Spleen (tissue), 11 donors: ENCODE measurements at regions not wholly inside any gene's neighbourhood (a gene's known extent, or its start where the extent isn't known, plus 50 kb on each side); places are given as distances from the start of the nearest gene placed in this dataset.
"Not testable (repeated sequence)": the region's sequence is repeated elsewhere in the genome, so short reads cannot be mapped to it uniquely, and the experiment has no call there.

Source experiments
- DNase-seq: peaks from one replicate; pipeline ENCODE4 v3.0.0-alpha.2; 2020
- H3K27ac ChIP-seq, 8 donors: fragments of 200-600 bp; sonication (generic) in 7 of 8; 1 replicate in 4 of 8; 2 replicates in 4 of 8; pipeline versions ENCODE4 v1.5.0 to v1.8.0; 2016 to 2021; ENCODE audit warnings: inconsistent platforms in 4 of 8, mild to moderate bottlenecking in 4 of 8, moderate library complexity in 1 of 8
- H3K27me3 ChIP-seq, 7 donors: fragments of 200-600 bp; sonication (generic) in 6 of 7; replicated peaks in 1 of 7; 1 replicate in 4 of 7; 2 replicates in 3 of 7; pipeline versions ENCODE4 v1.5.0 to v1.8.0; 2016 to 2021; ENCODE audit warnings: inconsistent platforms in 3 of 7, mild to moderate bottlenecking in 1 of 7
- H3K36me3 ChIP-seq, 6 donors: fragments of 200-600 bp; sonication (generic) in 5 of 6; 1 replicate in 4 of 6; 2 replicates in 2 of 6; pipeline versions ENCODE4 v1.5.0 to v1.8.0; 2016 to 2021; ENCODE audit warnings: inconsistent platforms in 2 of 6
- H3K4me1 ChIP-seq, 6 donors: fragments of 200-600 bp; sonication (generic) in 5 of 6; 1 replicate in 3 of 6; 2 replicates in 3 of 6; pipeline versions ENCODE4 v1.5.0 to v1.8.0; 2016 to 2021; ENCODE audit warnings: inconsistent platforms in 3 of 6
- H3K4me3 ChIP-seq, 8 donors: fragments of 200-600 bp; sonication (generic) in 7 of 8; 1 replicate in 4 of 8; 2 replicates in 4 of 8; pipeline versions ENCODE4 v1.5.0 to v1.8.0; 2016 to 2021; ENCODE audit warnings: inconsistent platforms in 4 of 8, mild to moderate bottlenecking in 4 of 8, moderate library complexity in 2 of 8
- H3K9me3 ChIP-seq, 8 donors: fragments of 200-600 bp; sonication (generic) in 7 of 8; 1 replicate in 4 of 8; 2 replicates in 4 of 8; pipeline versions ENCODE4 v1.5.0 to v1.8.0; 2016 to 2021; ENCODE audit warnings: inconsistent platforms in 4 of 8
- POLR2AphosphoS5 ChIP-seq, 3 donors: sonication (generic); formaldehyde crosslinking; IDR thresholded peaks; one replicate each; pipeline ENCODE4 v1.5.1; 2017; ENCODE audit warnings: antibody characterized with exemption in 3 of 3
- WGBS, 5 donors: extraction: QIAGEN DNeasy Blood & Tissue Kit in 3 of 5; methylation state at CpG; one replicate each; pipeline versions ENCODE4 v1.1.5 to v1.1.7; 2013 to 2018; 5-methylcytosine and 5-hydroxymethylcytosine counted together
- intact Hi-C: fragments of 100-400 bp; cut with DNase I; formaldehyde crosslinking; loops from one replicate; pipeline ENCODE4 v1.15.0; 2023; ENCODE audit warnings: low total_unique reads
- donor health status: healthy with polysubstance abuse.
- donor health status: DM: no; HTN: no; CAD: no; lungs with moderate emphysema.
- donor health status: DM: no; HTN: no; CAD: no.
- donor health status: Bipolar disorder and iron deficiency.
- donor health status: healthy.
- donor health status: DM: no; HTN: no; CAD: no.
- donor health status: DM: yes; HTN: yes; CAD: no.

GRCh38 chr2:111493720-111494078 lies 373.0 kb downstream of the BCL2L11 start:
- intact Hi-C loops, H3K9me3 ChIP-seq, H3K36me3 ChIP-seq, H3K27me3 ChIP-seq: not testable (repeated sequence)
- peak in 1 of 3 donors; percentile 21 for TF ChIP-seq POLR2AphosphoS5 (IDR thresholded peaks at IDR 0.05)
- 2 to 7% (median 4%) methylated on average over 5 of the region's 5 CpGs for WGBS, 5 donors
- H3K4me3 ChIP-seq, result peak overlapping the region in 3 of 8 donors; percentile 14 to 61 (median 23)
- H3K27ac ChIP-seq, result peak overlapping the region in 7 of 8 donors; percentile 61 to 86 (median 81)
- DNase-seq, result peak; percentile 68
- peaks cover 0 to 28% (median 6%) of the 10 kb centered on the region in 6 donors for H3K4me1 ChIP-seq

- H3K27me3 ChIP-seq, H3K9me3 ChIP-seq, intact Hi-C loops, H3K36me3 ChIP-seq: not testable (repeated sequence)
- WGBS, 5 donors, result 2 to 8% (median 4%) methylated on average over 7 to 8 of the region's 14 CpGs
- DNase-seq, result peak; percentile 78
- peaks cover 0 to 28% (median 6%) of the 10 kb centered on the region in 6 donors for H3K4me1 ChIP-seq
- H3K27ac ChIP-seq, result peak overlapping the region in 7 of 8 donors; percentile 61 to 86 (median 81)
- H3K4me3 ChIP-seq, result peak overlapping the region; percentile 13 to 61 (median 32)
Measured at GRCh38 chr2:111494288-111494980, 373.7 kb downstream of the BCL2L11 start.

GRCh38 chr2:111494981-111495315 lies 374.2 kb downstream of the BCL2L11 start:
- intact Hi-C loops, H3K9me3 ChIP-seq, H3K36me3 ChIP-seq, DNase-seq, H3K27me3 ChIP-seq: not testable (repeated sequence)
- peak overlapping the region in 7 of 8 donors; percentile 61 to 86 (median 81) for H3K27ac ChIP-seq
- peaks cover 0 to 28% (median 6%) of the 10 kb centered on the region in 6 donors for H3K4me1 ChIP-seq
- 0 to 2% (median 0%) methylated on average over 3 to 5 of the region's 7 CpGs; no CpG with 5 or more reads in 1 of the 5 donors for WGBS, 5 donors
- H3K4me3 ChIP-seq, result peak overlapping the region in 7 of 8 donors; percentile 23 to 61 (median 34)

GRCh38 chr2:111495636-111496035 lies 374.9 kb downstream of the BCL2L11 start:
- H3K9me3 ChIP-seq, intact Hi-C loops, DNase-seq, H3K4me3 ChIP-seq, H3K36me3 ChIP-seq, H3K27me3 ChIP-seq: not testable (repeated sequence)
- peak overlapping the region in 7 of 8 donors; percentile 27 to 65 (median 51) for H3K27ac ChIP-seq
- peaks cover 0 to 28% (median 6%) of the 10 kb centered on the region in 6 donors for H3K4me1 ChIP-seq
- WGBS, 5 donors, result 56 to 76% (median 64%) methylated on average over 2 of the region's 2 CpGs

GRCh38 chr2:111496176-111496575 lies 375.5 kb downstream of the BCL2L11 start:
- Histone ChIP-seq H3K4me1 (peaks cover 0 to 25% (median 6%) of the 10 kb centered on the region in 6 donors), H3K27ac (peak overlapping the region in 5 of 8 donors; percentile 46 to 65 (median 61))
- 68 to 81% (median 77%) methylated on average over 2 of the region's 2 CpGs for WGBS, 5 donors
- H3K9me3 ChIP-seq, DNase-seq, H3K36me3 ChIP-seq, H3K4me3 ChIP-seq, intact Hi-C loops, H3K27me3 ChIP-seq: not testable (repeated sequence)

GRCh38 chr2:111496860-111497259 lies 376.1 kb downstream of the BCL2L11 start:
- H3K4me1 ChIP-seq, result peaks cover 0 to 22% (median 6%) of the 10 kb centered on the region in 6 donors
- H3K27me3 ChIP-seq, H3K9me3 ChIP-seq, H3K36me3 ChIP-seq, intact Hi-C loops, DNase-seq, H3K4me3 ChIP-seq, H3K27ac ChIP-seq: not testable (repeated sequence)
- WGBS, 5 donors, result 90 to 98% (median 96%) methylated on average over 4 to 5 of the region's 5 CpGs

GRCh38 chr2:111497270-111497669 lies 376.6 kb downstream of the BCL2L11 start:
- DNase-seq, intact Hi-C loops, H3K9me3 ChIP-seq, H3K4me3 ChIP-seq, H3K36me3 ChIP-seq, H3K27ac ChIP-seq, H3K27me3 ChIP-seq: not testable (repeated sequence)
- peaks cover 0 to 19% (median 6%) of the 10 kb centered on the region in 6 donors for H3K4me1 ChIP-seq
- 86 to 100% (median 89%) methylated on average over 2 of the region's 2 CpGs for WGBS, 5 donors

- peaks cover 0 to 12% (median 4%) of the 10 kb centered on the region in 6 donors for H3K4me1 ChIP-seq
- WGBS, 5 donors, result 47 to 91% (median 74%) methylated on average over 2 of the region's 3 CpGs
- H3K4me3 ChIP-seq, H3K9me3 ChIP-seq, H3K27ac ChIP-seq, H3K27me3 ChIP-seq, intact Hi-C loops, H3K36me3 ChIP-seq, DNase-seq: not testable (repeated sequence)
Measured at GRCh38 chr2:111500536-111501062, 379.9 kb downstream of the BCL2L11 start.

- H3K27ac ChIP-seq, DNase-seq, intact Hi-C loops, H3K27me3 ChIP-seq, H3K36me3 ChIP-seq, H3K9me3 ChIP-seq, H3K4me1 ChIP-seq, H3K4me3 ChIP-seq: not testable (repeated sequence)
- 0 to 79% (median 35%) methylated on average over 1 to 2 of the region's 5 CpGs; no CpG with 5 or more reads in 1 of the 5 donors for whole genome bisulfite sequencing, 5 donors
Measured at GRCh38 chr2:111503844-111504570, 380.0 kb downstream of the ANAPC1 start.

- H3K9me3 ChIP-seq, DNase-seq, H3K27ac ChIP-seq, H3K4me1 ChIP-seq, H3K36me3 ChIP-seq, H3K27me3 ChIP-seq, intact Hi-C loops, H3K4me3 ChIP-seq: not testable (repeated sequence)
- WGBS, 5 donors, result 76 to 93% (median 89%) methylated on average over 1 of the region's 2 CpGs
Measured at GRCh38 chr2:111504571-111504942, 379.4 kb downstream of the ANAPC1 start.
